Stimulated activated CD4-positive, alpha-beta T cell treated with anti-CD3 and anti-CD28 coated beads, TNF-alpha, amount 100 ng/mL, for 48 hours (primary cell): ENCODE measurements at regions not wholly inside any gene's neighbourhood (a gene's known extent, or its start where the extent isn't known, plus 50 kb on each side); places are given as distances from the start of the nearest gene placed in this dataset.

Experiments used
- DNase-seq, 3 donors: peaks; one replicate each; pipeline ENCODE4 v3.0.0-alpha.2; 2020; ENCODE audit warnings: low read depth in 3 of 3

DNA sequence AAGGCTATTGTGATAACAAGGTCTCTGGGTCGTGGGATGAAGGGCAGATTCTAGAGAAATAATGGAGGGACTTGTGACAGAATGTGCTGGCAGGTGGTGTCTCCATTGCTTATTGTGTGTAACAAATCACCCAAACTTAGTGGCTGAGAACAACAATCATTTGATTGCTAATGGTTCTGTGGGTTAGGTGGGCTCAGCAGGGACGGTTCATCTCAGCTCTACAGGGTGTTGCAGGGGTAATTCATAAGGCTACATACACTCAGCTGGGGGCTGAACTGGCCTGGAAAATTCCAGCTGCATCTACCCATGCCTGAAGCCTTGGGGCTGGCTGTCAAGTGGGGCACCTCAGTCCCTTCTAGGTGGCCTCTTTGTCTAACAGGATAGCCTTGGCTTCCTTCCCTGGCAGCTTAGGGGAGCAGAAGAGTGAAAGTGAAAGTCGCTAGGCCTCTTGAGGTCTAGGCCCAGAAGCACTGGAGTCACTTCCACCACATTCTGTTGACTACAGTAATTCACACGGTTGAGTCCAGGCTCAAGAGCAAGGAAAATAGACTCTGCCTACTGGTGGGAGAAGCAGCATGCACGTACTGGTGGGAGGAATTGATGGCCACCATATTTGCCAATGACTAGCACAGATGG, 308.9 kb downstream of the MN1 start:
- DNase-seq, result no peak

GRCh38 chr22:27493796-27494195, 307.8 kb downstream of the MN1 start:
- DNase-seq, result no peak

DNA sequence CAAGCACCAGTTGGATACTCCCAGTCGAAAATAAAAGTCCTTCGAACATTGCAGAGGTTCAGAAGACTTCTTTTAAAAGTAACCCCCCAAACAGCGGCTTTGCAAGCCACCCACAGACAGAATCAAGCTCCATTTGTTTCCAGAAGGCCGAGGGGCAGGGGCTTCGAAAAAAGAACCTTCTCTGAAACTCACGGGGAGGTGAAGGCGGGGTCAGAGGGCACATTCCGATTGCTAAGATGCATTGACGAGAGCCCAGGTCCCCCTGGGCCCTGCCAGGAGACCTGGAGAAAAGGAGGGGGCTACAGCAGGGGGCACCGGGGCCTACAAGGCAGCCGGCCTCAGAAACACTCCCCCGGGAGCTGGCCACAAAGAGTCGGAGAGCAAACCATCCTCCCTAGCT, 306.8 kb downstream of the MN1 start:
- DNase-seq, result no peak

DNA sequence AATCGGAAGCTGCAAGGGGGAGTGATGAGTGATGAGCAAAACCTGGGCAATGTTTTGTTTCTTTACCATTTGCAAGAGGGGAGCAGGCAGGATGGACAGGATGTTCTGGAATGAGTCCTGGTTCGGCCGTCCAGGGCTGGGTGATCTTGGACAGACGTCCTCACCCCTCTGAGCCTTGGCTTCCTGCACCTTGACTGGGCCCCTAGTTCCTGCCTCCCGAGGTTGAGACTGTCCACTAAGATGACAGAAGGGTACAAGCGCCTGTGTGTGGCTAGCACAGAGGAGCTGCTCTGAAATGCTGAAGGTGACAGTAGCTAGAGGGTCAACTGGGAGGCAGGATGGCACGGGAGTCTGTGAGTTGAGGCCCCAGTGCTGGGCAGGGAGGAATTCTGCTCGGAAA, 306.2 kb downstream of the MN1 start:
- no peak for DNase-seq

DNA sequence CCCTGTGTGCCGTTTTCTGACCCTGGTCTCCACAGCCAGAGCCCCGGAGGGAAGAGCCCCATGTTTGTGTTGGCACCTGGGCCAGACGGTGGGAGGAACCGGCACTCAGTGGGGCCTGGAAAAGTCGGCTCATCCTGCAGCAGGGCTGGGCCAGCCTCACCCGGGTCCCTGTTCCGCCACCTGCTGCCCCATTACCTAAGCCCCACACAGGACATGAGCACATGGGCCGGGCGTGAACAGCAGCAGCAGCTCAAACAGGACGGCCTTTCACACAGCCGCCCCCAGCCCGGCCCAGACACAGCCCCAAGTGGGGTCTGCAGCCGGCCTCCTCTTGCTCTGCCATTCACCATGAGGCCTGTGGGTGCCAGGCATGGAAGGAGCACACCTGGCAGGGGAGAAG, 302.4 kb downstream of the MN1 start:
- DNase-seq, result no peak

DNA sequence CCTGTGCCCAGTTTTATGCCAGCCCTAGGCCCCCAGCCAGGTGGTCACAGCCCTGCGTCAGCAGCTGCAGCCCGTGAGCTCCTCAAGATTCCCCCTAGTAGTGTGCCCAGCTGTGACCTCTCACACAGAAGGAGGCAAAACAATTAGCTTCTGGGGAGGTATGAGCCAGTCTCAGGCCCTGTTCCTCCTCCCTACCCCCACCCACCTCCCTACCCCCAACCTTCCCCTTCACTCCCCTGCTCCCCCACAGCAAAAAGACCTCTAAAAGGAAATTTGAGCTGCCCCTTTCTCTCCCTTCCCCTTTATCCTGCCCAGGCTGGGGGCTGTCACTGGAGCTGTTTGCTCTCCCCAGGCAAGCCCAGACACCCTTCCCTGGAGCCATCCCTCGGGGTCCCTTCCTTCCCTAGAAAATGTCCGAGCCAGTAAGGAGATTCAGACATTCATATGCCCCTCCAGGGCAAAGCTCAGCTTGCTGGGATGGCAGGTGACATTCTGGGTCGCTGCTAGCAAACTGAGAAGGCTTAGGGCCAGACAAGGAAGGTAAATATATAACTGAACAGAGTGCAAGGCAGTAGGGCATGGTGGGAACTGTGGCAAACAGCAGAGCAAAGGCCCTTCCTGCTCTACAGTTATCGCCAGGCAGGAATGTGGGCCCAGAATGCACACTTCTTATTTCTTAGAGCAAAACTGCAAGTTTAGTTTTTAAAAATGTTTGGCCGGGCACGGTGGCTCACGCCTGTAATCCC, 300.2 kb downstream of the MN1 start:
- DNase-seq, result no peak

DNA sequence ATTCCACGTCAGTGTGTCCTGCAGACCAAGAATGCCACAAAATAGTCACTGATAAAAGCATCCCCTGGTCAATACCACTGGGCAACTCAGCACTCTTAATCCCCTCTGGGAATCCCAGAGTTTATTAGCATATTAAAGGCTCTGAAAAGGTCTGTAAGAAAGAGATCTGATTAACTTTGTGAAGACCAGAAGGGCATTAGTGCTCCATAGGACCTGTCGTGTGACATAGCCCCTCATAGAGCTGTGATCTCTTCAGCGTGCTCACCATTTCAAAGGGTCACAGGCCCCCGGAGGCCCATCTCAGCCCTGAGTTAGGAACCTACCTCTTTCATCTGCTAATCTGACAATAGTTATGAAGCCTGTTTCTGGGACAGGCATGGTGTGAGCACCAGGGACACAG, 299.2 kb downstream of the MN1 start:
- DNase-seq, result no peak

- no peak for DNase-seq
Measured at GRCh38 chr22:27504360-27505253, 296.9 kb downstream of the MN1 start.

DNA sequence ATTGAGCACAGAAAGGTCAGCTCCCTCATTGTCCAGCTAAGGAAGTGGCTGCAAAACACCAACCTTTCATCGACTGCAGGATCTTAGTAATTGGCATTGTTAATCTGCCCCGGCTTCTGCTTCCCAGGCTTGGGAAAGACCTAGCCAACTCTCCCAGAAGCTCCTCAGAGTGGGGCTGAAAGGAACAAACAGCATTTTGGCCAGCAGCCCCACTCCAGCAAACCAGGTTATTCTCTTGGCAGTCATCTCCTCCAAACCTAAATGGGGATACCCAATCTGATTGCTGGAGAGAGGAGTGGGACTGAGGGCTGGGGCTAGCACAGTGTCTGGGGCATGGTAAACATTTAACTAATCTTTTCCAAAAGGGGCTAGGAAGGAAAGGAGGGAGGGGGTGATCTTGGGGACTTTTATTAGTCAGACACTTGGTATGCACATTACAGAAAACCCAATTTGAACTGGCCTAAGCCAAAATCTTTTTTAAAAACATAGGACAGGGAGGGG, 294.4 kb downstream of the MN1 start:
- DNase-seq, result no peak

GRCh38 chr22:27507935-27508526, 293.5 kb downstream of the MN1 start:
- DNase-seq, result no peak

DNA sequence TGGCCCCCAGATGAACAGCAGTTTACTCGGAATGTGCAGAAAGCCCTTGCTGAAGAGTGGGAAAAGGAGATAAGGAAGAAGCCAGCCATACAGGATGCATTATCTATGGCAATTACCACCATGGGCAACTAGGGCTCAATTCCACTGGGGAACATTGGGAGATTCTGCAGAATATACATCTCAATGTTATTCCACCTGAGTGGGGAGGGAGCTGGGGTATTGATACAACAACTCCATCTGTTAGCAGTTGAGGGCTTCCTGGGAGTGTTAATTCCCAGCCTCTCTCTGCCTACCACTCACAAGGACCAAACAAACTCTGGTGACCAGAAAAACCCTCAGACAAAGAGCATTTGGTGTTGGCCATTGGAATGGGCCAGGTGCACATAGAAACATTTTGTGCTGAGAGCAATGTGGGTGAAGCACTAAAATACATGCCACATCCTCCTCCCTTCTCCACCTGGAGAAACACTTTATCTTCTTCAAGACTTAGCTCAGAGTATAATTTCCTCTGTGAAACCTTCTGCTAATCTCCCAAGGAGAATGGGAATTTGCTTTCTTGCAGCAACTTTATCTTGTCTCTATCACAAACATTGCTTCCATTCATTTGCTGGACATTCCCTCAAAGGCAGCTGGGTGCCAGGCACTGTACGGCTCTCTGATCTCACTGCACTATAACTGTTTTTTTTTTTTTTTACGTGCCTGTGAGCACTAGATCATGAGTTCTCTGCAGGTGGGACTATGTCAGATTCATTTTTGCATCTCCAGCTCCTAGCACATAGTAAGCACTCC, 292.2 kb downstream of the MN1 start:
- no peak for DNase-seq

- DNase-seq, result no peak
Measured at GRCh38 chr22:27510024-27510423, 291.5 kb downstream of the MN1 start.

DNA sequence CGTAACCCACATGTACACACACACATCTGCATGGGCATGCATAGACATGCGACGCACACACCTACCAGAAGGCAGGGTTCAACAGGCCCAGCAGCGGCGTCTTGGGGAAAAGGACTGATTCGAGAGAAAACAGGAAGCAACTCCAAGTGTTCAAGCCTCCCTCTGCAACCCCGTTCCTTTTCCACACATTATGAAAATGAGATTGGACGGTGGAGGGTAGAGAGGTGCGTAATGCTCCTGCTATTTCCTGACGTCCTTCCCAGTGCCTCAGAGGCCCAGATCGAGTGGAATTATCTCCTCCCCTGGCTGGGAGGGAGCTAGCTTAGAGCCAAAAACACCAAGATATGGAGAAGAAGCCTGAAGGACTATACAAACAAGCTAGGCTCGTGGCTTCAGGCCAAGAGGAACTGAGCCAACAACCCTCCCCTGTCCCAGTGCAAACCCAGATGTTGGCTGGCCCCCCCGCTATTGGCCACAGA, 289.2 kb downstream of the MN1 start:
- no peak for DNase-seq

DNA sequence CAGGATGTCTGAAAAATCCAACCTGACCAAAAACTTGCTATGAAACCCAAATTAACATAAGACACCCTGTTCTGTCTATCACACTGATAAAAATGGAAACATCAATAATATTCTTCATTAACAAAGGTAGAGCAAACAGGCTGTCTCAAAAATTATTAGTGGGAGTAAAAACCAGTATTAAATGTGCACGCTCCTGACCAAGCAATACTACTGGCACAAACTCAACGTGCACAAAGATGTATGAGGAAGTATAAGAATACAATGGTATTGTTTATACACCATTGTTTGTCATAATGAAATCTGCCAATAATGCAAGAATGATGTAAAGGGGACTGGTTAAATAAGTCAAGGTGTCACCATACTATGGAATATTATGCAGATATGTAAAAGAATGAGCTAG, 288.5 kb downstream of the MN1 start:
- DNase-seq, result no peak

DNA sequence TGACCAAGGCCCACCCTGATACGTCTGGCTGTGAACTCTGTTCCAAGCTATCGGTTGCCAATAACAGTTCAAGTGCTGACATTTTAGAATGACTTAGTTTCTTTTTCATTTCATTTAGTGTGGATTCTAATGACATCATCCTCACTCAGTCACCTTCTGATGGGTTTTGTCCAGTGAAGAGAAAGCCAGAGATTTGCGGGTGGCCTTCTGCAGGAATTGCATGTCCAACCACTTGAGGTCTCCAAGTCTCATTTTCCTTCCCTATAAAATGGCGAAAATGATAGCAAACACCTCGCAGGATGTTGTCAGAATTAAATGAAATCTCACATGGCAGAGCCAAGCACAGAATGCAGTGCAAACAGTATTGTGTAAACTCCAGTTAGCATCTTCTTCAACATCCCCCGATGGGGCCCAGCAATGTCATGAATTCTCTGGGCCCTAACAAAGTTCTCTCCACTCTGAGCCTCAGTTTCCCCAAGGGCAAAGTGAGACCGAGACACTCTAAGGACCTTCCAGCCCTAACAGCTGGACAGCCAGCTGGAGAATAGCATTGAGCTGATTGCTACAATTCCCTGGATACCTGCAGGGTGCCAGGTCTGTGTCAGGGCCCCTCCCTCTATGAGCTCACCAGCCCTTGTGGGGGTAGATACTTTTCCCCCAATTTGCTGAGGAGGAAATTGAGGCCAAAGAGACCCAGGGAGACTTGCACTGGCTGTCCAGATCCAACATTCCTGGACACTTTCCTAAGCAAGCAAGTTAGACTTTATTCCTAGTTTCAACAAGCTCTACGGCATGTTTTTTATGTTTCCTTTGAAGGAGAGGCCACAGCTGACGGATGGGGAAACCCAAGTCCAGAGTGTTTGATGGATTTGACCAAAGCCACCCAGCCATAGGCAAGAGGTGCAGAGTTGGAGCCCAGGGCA, 286.7 kb downstream of the MN1 start:
- no peak for DNase-seq

DNA sequence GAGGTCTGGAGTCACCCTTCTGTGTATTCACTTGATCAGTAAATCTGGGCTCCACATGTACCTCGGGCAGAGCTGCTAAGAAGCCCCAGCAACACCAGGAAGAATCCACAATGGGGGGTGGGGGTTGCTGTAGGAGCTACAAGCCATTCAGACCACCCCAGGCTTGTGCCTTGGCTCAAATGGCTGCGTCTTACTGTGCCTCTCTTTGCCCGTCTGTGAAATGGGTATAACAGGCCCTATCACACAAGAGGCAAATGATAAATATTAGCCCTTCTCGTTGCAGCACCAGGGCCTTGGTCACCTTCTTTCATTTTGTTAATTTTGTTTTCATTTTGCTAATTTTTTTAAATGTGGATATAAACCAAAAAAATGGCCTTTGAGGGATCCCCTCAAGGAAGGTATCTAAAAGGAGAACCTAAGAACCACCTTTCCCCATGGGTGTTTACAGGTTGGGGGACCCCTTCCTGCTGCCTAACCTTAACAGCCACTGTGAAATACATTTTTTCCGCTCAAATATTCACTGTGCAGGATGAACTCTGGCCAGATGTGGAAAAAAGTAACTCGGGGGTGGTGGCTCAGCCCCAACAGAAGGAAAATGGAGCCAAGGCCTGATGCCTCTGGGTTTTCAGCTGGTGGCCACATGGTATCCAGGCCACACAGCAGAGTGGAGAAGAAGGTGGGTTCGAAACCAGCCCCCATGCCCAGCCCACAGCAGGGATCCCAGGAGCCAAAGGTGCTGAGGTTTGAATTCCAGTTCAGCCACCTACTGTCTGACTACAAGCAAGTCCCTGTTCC, 284.0 kb downstream of the MN1 start:
- no peak for DNase-seq

DNA sequence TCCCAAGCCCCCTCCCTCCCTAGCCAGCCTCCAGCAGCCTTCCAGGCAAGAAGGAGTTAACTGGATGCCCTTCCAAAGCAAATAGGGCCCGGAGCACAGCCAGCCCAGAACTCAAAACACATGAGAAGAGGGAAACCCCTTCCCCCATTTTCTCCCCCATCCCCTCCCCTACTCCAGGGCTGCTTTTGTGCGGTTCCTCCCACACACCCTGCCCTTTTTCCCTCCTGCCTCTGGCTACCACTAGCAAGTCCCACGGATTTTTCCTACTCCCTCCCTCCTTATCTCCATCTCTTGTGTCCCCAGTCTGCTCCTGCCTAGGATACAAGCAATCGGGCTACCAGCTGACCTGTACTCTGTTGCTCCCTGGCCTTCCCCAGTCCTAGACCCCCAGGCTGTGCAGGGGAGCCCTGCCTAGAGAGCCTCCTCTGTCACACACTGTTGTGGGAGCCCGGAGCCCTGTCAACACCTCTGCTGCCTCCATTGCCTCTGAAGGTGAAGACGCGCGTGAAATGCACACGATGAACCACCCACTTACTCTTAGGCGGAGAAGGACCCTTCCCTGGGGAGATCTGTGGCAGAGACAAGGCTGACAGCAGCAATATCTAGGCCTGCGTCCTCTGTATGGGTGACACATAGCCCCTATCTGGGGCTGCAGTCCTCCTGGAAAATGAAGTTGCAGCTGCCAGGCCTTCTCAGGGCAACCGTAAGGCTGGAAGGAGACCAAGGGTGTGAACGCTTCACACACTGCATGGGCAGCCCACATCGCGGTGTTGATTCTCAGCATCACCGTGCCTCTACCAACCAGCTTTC, 282.8 kb downstream of the MN1 start:
- DNase-seq, result no peak

- no peak for DNase-seq
Measured at GRCh38 chr22:27523711-27524110, 277.8 kb downstream of the MN1 start.
